H9 (cell line): ENCODE measurements at regions not wholly inside any gene's neighbourhood (a gene's known extent, or its start where the extent isn't known, plus 50 kb on each side); places are given as distances from the start of the nearest gene placed in this dataset.

Experiments
- DNase-seq: peaks from one replicate; pipeline ENCODE4 v3.0.0-alpha.2; 2017
- H2AFZ ChIP-seq: one replicate; pipeline ENCODE4 v1.6.1; 2013; ENCODE audit warnings: mild to moderate bottlenecking, low read length, control low read depth, moderate library complexity
- H2AK5ac ChIP-seq: 2 replicates; pipeline ENCODE4 v1.6.1; 2013; ENCODE audit warnings: low read length, control low read depth, mixed read lengths; ENCODE audit not compliant: insufficient read length
- H2BK120ac ChIP-seq: one replicate; pipeline ENCODE4 v1.6.1; 2013; ENCODE audit warnings: low read depth, mild to moderate bottlenecking, low read length, control low read depth, inconsistent platforms; ENCODE audit not compliant: poor library complexity, severe bottlenecking
- H2BK12ac ChIP-seq: 2 replicates; pipeline ENCODE4 v1.6.1; 2013; ENCODE audit warnings: low read length, control low read depth, mixed read lengths, low read depth; ENCODE audit not compliant: insufficient read length
- H2BK15ac ChIP-seq: 2 replicates; pipeline ENCODE4 v1.6.1; 2013; ENCODE audit warnings: low read depth, low read length, control low read depth
- H2BK20ac ChIP-seq: one replicate; pipeline ENCODE4 v1.6.1; 2013; ENCODE audit warnings: low read depth, mild to moderate bottlenecking, low read length, control low read depth, inconsistent platforms; ENCODE audit not compliant: poor library complexity, severe bottlenecking
- H2BK5ac ChIP-seq: 2 replicates; pipeline ENCODE4 v1.6.1; 2013; ENCODE audit warnings: low read length, control low read depth, mixed read lengths; ENCODE audit not compliant: insufficient read length
- H3K14ac ChIP-seq: 2 replicates; pipeline ENCODE4 v1.6.1; 2013; ENCODE audit warnings: low read length, control low read depth; ENCODE audit not compliant: insufficient read depth
- H3K18ac ChIP-seq: 2 replicates; pipeline ENCODE4 v1.6.1; 2013; ENCODE audit warnings: low read depth, mild to moderate bottlenecking, mixed read lengths, low read length, control low read depth; ENCODE audit not compliant: insufficient read length
- H3K23ac ChIP-seq: 2 replicates; pipeline ENCODE4 v1.6.1; 2013; ENCODE audit warnings: low read length, control low read depth, mixed read lengths, low read depth; ENCODE audit not compliant: insufficient read length
- H3K23me2 ChIP-seq: 2 replicates; pipeline ENCODE4 v1.6.1; 2013; ENCODE audit warnings: low read depth, mild to moderate bottlenecking, mixed read lengths, low read length, control low read depth; ENCODE audit not compliant: insufficient read length, poor library complexity, severe bottlenecking
- H3K27ac ChIP-seq: 2 replicates; pipeline ENCODE4 v1.5.1; 2013; ENCODE audit warnings: low read length, control low read depth, mixed read lengths, low read depth; ENCODE audit not compliant: insufficient read length
- H3K27me3 ChIP-seq: 2 replicates; pipeline ENCODE4 v1.6.1; 2013; ENCODE audit warnings: low read length, control low read depth, inconsistent platforms; ENCODE audit not compliant: insufficient read depth
- H3K4ac ChIP-seq: 2 replicates; pipeline ENCODE4 v1.6.1; 2013; ENCODE audit warnings: low read depth, mild to moderate bottlenecking, control low read depth, inconsistent platforms, low read length, moderate library complexity
- H3K4me1 ChIP-seq: 2 replicates; pipeline ENCODE4 v1.6.1; 2013; ENCODE audit warnings: low read length, control low read depth, inconsistent platforms; ENCODE audit not compliant: insufficient read depth
- H3K4me2 ChIP-seq: 2 replicates; pipeline ENCODE4 v1.6.1; 2013; ENCODE audit warnings: low read length, control low read depth, mixed read lengths; ENCODE audit not compliant: insufficient read length, insufficient read depth
- H3K56ac ChIP-seq: 2 replicates; pipeline ENCODE4 v1.6.1; 2013; ENCODE audit warnings: low read depth, mild to moderate bottlenecking, mixed read lengths, low read length, control low read depth; ENCODE audit not compliant: insufficient read length
- H3K79me1 ChIP-seq: 2 replicates; pipeline ENCODE4 v1.6.1; 2013; ENCODE audit warnings: low read depth, mild to moderate bottlenecking, moderate library complexity, low read length, control low read depth, inconsistent platforms; ENCODE audit not compliant: insufficient read depth, poor library complexity, severe bottlenecking
- H3K79me2 ChIP-seq: 2 replicates; pipeline ENCODE4 v1.6.1; 2013; ENCODE audit warnings: low read length, control low read depth, inconsistent platforms; ENCODE audit not compliant: insufficient read depth
- H3K9ac ChIP-seq: 2 replicates; pipeline ENCODE4 v1.6.1; 2013; ENCODE audit warnings: low read length, control low read depth, mixed read lengths; ENCODE audit not compliant: insufficient read length; ENCODE audit errors: extremely low read depth
- H3K9me3 ChIP-seq: one replicate; pipeline ENCODE4 v1.6.1; 2013; ENCODE audit warnings: low read depth, low read length, inconsistent platforms; ENCODE audit not compliant: control insufficient read depth
- H3T11ph ChIP-seq: one replicate; pipeline ENCODE4 v1.6.1; 2013; ENCODE audit warnings: mild to moderate bottlenecking, low read length, control low read depth, inconsistent platforms
- H4K20me1 ChIP-seq: one replicate; pipeline ENCODE4 v1.6.1; 2013; ENCODE audit not compliant: control insufficient read depth, insufficient read length, insufficient read depth
- H4K5ac ChIP-seq: 2 replicates; pipeline ENCODE4 v1.6.1; 2013; ENCODE audit warnings: low read depth, mild to moderate bottlenecking, mixed read lengths, low read length, control low read depth; ENCODE audit not compliant: insufficient read length
- H4K8ac ChIP-seq: replicated peaks from 2 replicates; pipeline ENCODE4 v1.6.1; 2013; ENCODE audit warnings: low read length, control low read depth, mixed read lengths, low read depth; ENCODE audit not compliant: insufficient read length
- H4K91ac ChIP-seq: 2 replicates; pipeline ENCODE4 v1.6.1; 2013; ENCODE audit warnings: low read depth, mild to moderate bottlenecking, moderate library complexity, mixed read lengths, low read length, control low read depth; ENCODE audit not compliant: insufficient read length
- H3K27ac Mint-ChIP-seq, 3 experiments: 2 replicates in 2 of 3; 3 replicates in 1 of 3; pipeline ENCODE4 v1.8.0; 2020 to 2021; ENCODE audit warnings: mixed read lengths in 3 of 3, mild to moderate bottlenecking in 1 of 3, moderate library complexity in 1 of 3
- H3K27me3 Mint-ChIP-seq: 2 replicates; pipeline ENCODE4 v1.8.0; 2021; ENCODE audit warnings: low read depth, mild to moderate bottlenecking, moderate library complexity, mixed read lengths
- H3K36me3 Mint-ChIP-seq, 3 experiments: 2 replicates in 2 of 3; 3 replicates in 1 of 3; pipeline ENCODE4 v1.8.0; 2020 to 2021; ENCODE audit warnings: low read depth in 3 of 3, mixed read lengths in 3 of 3; ENCODE audit not compliant: insufficient read depth in 1 of 3
- H3K4me1 Mint-ChIP-seq, 2 experiments: 2 replicates each; pipeline ENCODE4 v1.8.0; 2020; ENCODE audit warnings: mixed read lengths in 2 of 2
- H3K4me3 Mint-ChIP-seq, 2 experiments: 2 replicates in 1 of 2; 3 replicates in 1 of 2; pipeline ENCODE4 v1.8.0; 2020 to 2021; ENCODE audit warnings: mild to moderate bottlenecking in 2 of 2, mixed read lengths in 2 of 2, moderate library complexity in 1 of 2
- H3K9me3 Mint-ChIP-seq, 2 experiments: 2 replicates in 1 of 2; 3 replicates in 1 of 2; pipeline ENCODE4 v1.8.0; 2020; ENCODE audit warnings: mild to moderate bottlenecking in 2 of 2, mixed read lengths in 2 of 2, moderate library complexity in 1 of 2
- WGBS: extraction: QIAGEN DNeasy Blood & Tissue Kit; methylation state at CpG from one replicate; pipeline ENCODE4 v1.1.7; 2013; ENCODE audit warnings: missing lambda C conversion rate, low lambda C conversion rate, mixed read lengths; ENCODE audit not compliant: insufficient read length; ENCODE audit errors: extremely low coverage; 5-methylcytosine and 5-hydroxymethylcytosine counted together
- TF ChIP-seq, protein P1 (sequence below): fragments of 200-600 bp; sonication (generic); conservative IDR thresholded peaks from 3 replicates; pipeline ENCODE4 v1.8.0; 2021; ENCODE audit warnings: antibody characterized with exemption, mild to moderate bottlenecking

DNA sequence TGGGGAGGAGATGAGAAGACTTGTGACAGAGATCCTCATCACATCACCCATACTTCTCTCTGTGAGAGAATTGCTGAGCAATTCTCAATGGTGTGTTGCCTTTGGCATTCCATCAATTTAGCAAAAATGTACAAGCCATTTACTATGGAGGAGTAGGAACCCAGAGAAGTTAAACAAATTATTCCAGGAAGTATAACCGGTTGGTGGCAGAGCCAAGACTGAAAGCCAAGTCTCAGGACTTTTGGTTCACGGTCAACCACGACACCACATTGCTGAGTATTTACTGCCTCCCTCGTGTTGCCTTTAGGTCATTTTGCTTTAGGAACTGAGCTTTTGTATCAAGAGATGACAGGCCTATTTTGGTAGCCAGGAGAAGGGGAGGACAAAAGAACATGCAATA lies 88.0 kb upstream of the ELMO1 start:
- 0 out of 2 replicates have a peak, but pooled peaks cover 3% of the 10 kb centered on the region for H3K4me1 ChIP-seq
- Mint-ChIP-seq H3K36me3 (peaks cover 4 to 16% (median 7%) of the 10 kb centered on the region in 3 experiments; a peak in 6 of 7 replicates), H3K4me1 (peaks cover 24 to 25% of the 10 kb centered on the region in 2 experiments), H3K4me3 (no peak overlapping the region), H3K9me3 (peaks cover 11 to 12% of the 10 kb centered on the region in 2 experiments), H3K27me3 (no peaks in the 10 kb centered on the region), H3K27ac (no peak overlapping the region; a peak in 1 of 7 replicates)
- no peak overlapping the region for H4K91ac ChIP-seq
- H2BK20ac ChIP-seq: no peak overlapping the region
- H2AK5ac ChIP-seq: no peak overlapping the region
- H3K27me3 ChIP-seq: no peaks in the 10 kb centered on the region
- H2BK120ac ChIP-seq: no peak overlapping the region
- H4K5ac ChIP-seq: no peak overlapping the region
- TF ChIP-seq, protein P1, sequence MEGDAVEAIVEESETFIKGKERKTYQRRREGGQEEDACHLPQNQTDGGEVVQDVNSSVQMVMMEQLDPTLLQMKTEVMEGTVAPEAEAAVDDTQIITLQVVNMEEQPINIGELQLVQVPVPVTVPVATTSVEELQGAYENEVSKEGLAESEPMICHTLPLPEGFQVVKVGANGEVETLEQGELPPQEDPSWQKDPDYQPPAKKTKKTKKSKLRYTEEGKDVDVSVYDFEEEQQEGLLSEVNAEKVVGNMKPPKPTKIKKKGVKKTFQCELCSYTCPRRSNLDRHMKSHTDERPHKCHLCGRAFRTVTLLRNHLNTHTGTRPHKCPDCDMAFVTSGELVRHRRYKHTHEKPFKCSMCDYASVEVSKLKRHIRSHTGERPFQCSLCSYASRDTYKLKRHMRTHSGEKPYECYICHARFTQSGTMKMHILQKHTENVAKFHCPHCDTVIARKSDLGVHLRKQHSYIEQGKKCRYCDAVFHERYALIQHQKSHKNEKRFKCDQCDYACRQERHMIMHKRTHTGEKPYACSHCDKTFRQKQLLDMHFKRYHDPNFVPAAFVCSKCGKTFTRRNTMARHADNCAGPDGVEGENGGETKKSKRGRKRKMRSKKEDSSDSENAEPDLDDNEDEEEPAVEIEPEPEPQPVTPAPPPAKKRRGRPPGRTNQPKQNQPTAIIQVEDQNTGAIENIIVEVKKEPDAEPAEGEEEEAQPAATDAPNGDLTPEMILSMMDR: no peak
- H3K56ac ChIP-seq: no peak overlapping the region
- no peak overlapping the region for H2AFZ ChIP-seq
- H2BK5ac ChIP-seq: no peak overlapping the region
- no peak overlapping the region for H3T11ph ChIP-seq
- WGBS: no CpG with 5 or more reads among the region's 4 CpGs
- no peak overlapping the region for H3K18ac ChIP-seq
- no peak overlapping the region for H2BK12ac ChIP-seq
- H3K4me2 ChIP-seq: no peak overlapping the region
- no peak overlapping the region for H4K8ac ChIP-seq
- no peak for DNase-seq
- no peak overlapping the region for H3K14ac ChIP-seq
- no peaks in the 10 kb centered on the region for H3K79me1 ChIP-seq
- no peak overlapping the region for H3K4ac ChIP-seq
- H3K9ac ChIP-seq: no peak overlapping the region
- H3K79me2 ChIP-seq: no peaks in the 10 kb centered on the region
- H3K27ac ChIP-seq: no peak overlapping the region
- H3K23me2 ChIP-seq: no peaks in the 10 kb centered on the region
- no peak overlapping the region for H3K23ac ChIP-seq
- no peaks in the 10 kb centered on the region for H4K20me1 ChIP-seq
- H2BK15ac ChIP-seq: no peak overlapping the region
- no peaks in the 10 kb centered on the region for H3K9me3 ChIP-seq
